K562 (cell line): ENCODE measurements at regions not wholly inside any gene's neighbourhood (a gene's known extent, or its start where the extent isn't known, plus 50 kb on each side); places are given as distances from the start of the nearest gene placed in this dataset.
A peak's percentile ranks its signal among the peaks of the same experiment; 100 is the strongest.

Source experiments
- ARID3B ChIP-seq: fragments of 250-450 bp; sonication (Bioruptor Pico); IDR thresholded peaks from 2 replicates; pipeline ENCODE4 v1.4.0; 2020; ENCODE audit warnings: borderline replicate concordance
- ARNT ChIP-seq, 2 experiments: fragments of 450-650 bp; IDR thresholded peaks; 2 replicates each; pipeline ENCODE4 v1.6.1; 2016; ENCODE audit warnings: mild to moderate bottlenecking in 1 of 2
- CBX5 ChIP-seq: IDR thresholded peaks from 2 replicates; pipeline ENCODE4 v1.6.1; 2014; ENCODE audit warnings: low read depth, borderline replicate concordance
- CREBBP ChIP-seq: IDR thresholded peaks from one replicate; pipeline ENCODE4 v1.6.1; 2012; ENCODE audit warnings: low read depth, mild to moderate bottlenecking, control low read depth, inconsistent platforms, low read length
- ELF1 ChIP-seq: fragments of 200-800 bp; sonication (Bioruptor generic); IDR thresholded peaks from 2 replicates; pipeline ENCODE4 v1.6.1; 2016; ENCODE audit warnings: missing genetic modification characterization, missing compliant biosample characterization
- FOXA1 ChIP-seq: fragments of 450-650 bp; IDR thresholded peaks from 2 replicates; pipeline ENCODE4 v1.6.1; 2016; ENCODE audit warnings: mild to moderate bottlenecking, borderline replicate concordance
- HEY1 ChIP-seq: fragments of 250-450 bp; sonication (Bioruptor Pico); IDR thresholded peaks from 2 replicates; pipeline ENCODE4 v1.5.0; 2020; ENCODE audit warnings: mild to moderate bottlenecking, moderate library complexity, borderline replicate concordance
- MTA2 ChIP-seq: fragments of 450-650 bp; IDR thresholded peaks from 2 replicates; pipeline ENCODE4 v1.6.1; 2016; ENCODE audit warnings: low read depth
- MXI1 ChIP-seq: IDR thresholded peaks from 2 replicates; pipeline ENCODE4 v1.6.1; 2011; ENCODE audit warnings: low read depth, mild to moderate bottlenecking, improper control_type of control experiment, low read length
- NCOA2 ChIP-seq, 2 experiments: fragments of 450-650 bp; IDR thresholded peaks; 2 replicates each; pipeline ENCODE4 v1.6.1; 2018; ENCODE audit warnings: mild to moderate bottlenecking in 2 of 2, moderate library complexity in 1 of 2; ENCODE audit not compliant: partially characterized antibody in 2 of 2
- NR2F6 ChIP-seq: fragments of 450-650 bp; formaldehyde crosslinking; IDR thresholded peaks from 2 replicates; pipeline ENCODE4 v1.4.0; 2020; ENCODE audit warnings: mild to moderate bottlenecking
- PATZ1 ChIP-seq: fragments of 250-450 bp; sonication (Bioruptor Pico); IDR thresholded peaks from 2 replicates; pipeline ENCODE4 v1.5.0; 2020; ENCODE audit warnings: mild to moderate bottlenecking, borderline replicate concordance
- PHB2 ChIP-seq: fragments of 450-650 bp; IDR thresholded peaks from 2 replicates; pipeline ENCODE4 v1.6.1; 2017; ENCODE audit warnings: low read depth
- PML ChIP-seq: IDR thresholded peaks from 2 replicates; pipeline ENCODE4 v1.6.1; 2012; ENCODE audit warnings: low read length, inconsistent platforms
- SMARCA4 ChIP-seq: fragments of 450-650 bp; IDR thresholded peaks from 2 replicates; pipeline ENCODE4 v1.6.1; 2016
- SRF ChIP-seq, 2 experiments: fragments of 250-450, 450-650 bp in 1 of 2; sonication (Bioruptor Pico) in 1 of 2; sonication (generic) in 1 of 2; formaldehyde crosslinking; IDR thresholded peaks; 2 replicates each; pipeline versions ENCODE4 v1.5.0 to v1.5.1; 2020 to 2022; ENCODE audit warnings: mild to moderate bottlenecking in 1 of 2, missing genetic modification reagents in 1 of 2
- TAF7 ChIP-seq: fragments of 450-650 bp; IDR thresholded peaks from 2 replicates; pipeline ENCODE4 v1.6.1; 2016; ENCODE audit warnings: missing genetic modification characterization, missing compliant biosample characterization
- TCF3 ChIP-seq: sonication (generic); formaldehyde crosslinking; IDR thresholded peaks from 2 replicates; pipeline ENCODE4 v1.4.0; 2020; ENCODE audit warnings: mild to moderate bottlenecking, missing genetic modification reagents
- YY1 ChIP-seq, 3 experiments: IDR thresholded peaks; 2 replicates each; pipeline ENCODE4 v1.6.1; 2011; ENCODE audit warnings: low read length in 2 of 3, mild to moderate bottlenecking in 2 of 3, moderate library complexity in 2 of 3, borderline replicate concordance in 1 of 3, control low read depth in 1 of 3, low read depth in 1 of 3; ENCODE audit not compliant: insufficient read depth in 3 of 3, insufficient replicate concordance in 2 of 3, control insufficient read depth in 1 of 3, insufficient read length in 1 of 3; ENCODE audit errors: extremely low read depth in 1 of 3
- ZKSCAN1 ChIP-seq: fragments of 150-350 bp; IDR thresholded peaks from 2 replicates; pipeline ENCODE4 v1.6.1; 2016; ENCODE audit warnings: low read depth, low read length
- ZNF121 ChIP-seq: sonication (generic); formaldehyde crosslinking; conservative IDR thresholded peaks from 2 replicates; pipeline ENCODE4 v1.8.0; 2022; ENCODE audit warnings: missing genetic modification reagents
- ZNF239 ChIP-seq: fragments of 250-450 bp; sonication (Bioruptor Pico); IDR thresholded peaks from 2 replicates; pipeline ENCODE4 v1.4.0; 2020; ENCODE audit warnings: mild to moderate bottlenecking
- ZNF354B ChIP-seq: fragments of 250-450 bp; sonication (Bioruptor Pico); IDR thresholded peaks from 2 replicates; pipeline ENCODE4 v1.4.0; 2020
- ZZZ3 ChIP-seq: fragments of 450-650 bp; IDR thresholded peaks from 2 replicates; pipeline ENCODE4 v1.6.1; 2016; ENCODE audit warnings: antibody characterized with exemption, mild to moderate bottlenecking, moderate library complexity

GRCh38 chr6:27592481-27593199, 119.7 kb upstream of the ZNF184 start (continued):
- TF ChIP-seq NCOA2 (IDR thresholded peaks at IDR 0.05; ENCODE audit: partially characterized antibody in 2 of 2) (peak in 1 of 2 experiments; percentile 94), ARNT (IDR thresholded peaks at IDR 0.05) (peak; percentile 87 to 92; a peak in 3 of 4 replicates), ELF1 (no peak), SRF (CRISPR knock-in tag; IDR thresholded peaks at IDR 0.05) (peak in 1 of 2 experiments; percentile 42; a peak in 1 of 4 replicates), SMARCA4 (peak; percentile 65; the same call in 1 of the 2 replicates), ZKSCAN1 (peak; percentile 83), MTA2 (no peak), ZNF121 (CRISPR knock-in tag) (no peak), FOXA1 (no peak), YY1 (IDR thresholded peaks at IDR 0.05; ENCODE audit: borderline replicate concordance in 1 of 3, control insufficient read depth in 1 of 3, extremely low read depth in 1 of 3, insufficient read depth in 3 of 3, insufficient read length in 1 of 3, insufficient replicate concordance in 2 of 3, low read depth in 1 of 3, low read length in 2 of 3) (peak in 1 of 3 experiments; percentile 50), MXI1 (0 out of 2 replicates have a peak, but pooled peaks have one; percentile 50), HEY1 (0 out of 2 replicates have a peak, but pooled peaks have one; percentile 6), ARID3B (no peak), PHB2 (no peak; the same call in 1 of the 2 replicates), TCF3 (peak; percentile 59), TAF7 (tag) (no peak), CBX5 (0 out of 2 replicates have a peak, but pooled peaks have one; percentile 45), NR2F6 (peak; percentile 68; the same call in 1 of the 2 replicates), CREBBP (no peak), PATZ1 (CRISPR knock-in tag) (no peak), ZZZ3 (peak; percentile 40; the same call in 1 of the 2 replicates), ZNF354B (CRISPR knock-in tag) (no peak), PML (peak; percentile 48; the same call in 1 of the 2 replicates), ZNF239 (CRISPR knock-in tag) (peak; percentile 48)
